Ishikawa (cell line): ENCODE measurements at regions not wholly inside any gene's neighbourhood (a gene's known extent, or its start where the extent isn't known, plus 50 kb on each side); places are given as distances from the start of the nearest gene placed in this dataset.

Source experiments
- CEBPB ChIP-seq: IDR thresholded peaks from 2 replicates; pipeline ENCODE4 v1.6.1; 2012
- CREB1 ChIP-seq: IDR thresholded peaks from 2 replicates; pipeline ENCODE4 v1.6.1; 2012; ENCODE audit warnings: low read depth
- EP300 ChIP-seq: IDR thresholded peaks from 2 replicates; pipeline ENCODE4 v1.6.1; 2012; ENCODE audit warnings: borderline replicate concordance
- FOXM1 ChIP-seq: IDR thresholded peaks from 2 replicates; pipeline ENCODE4 v1.6.1; 2012; ENCODE audit warnings: low read depth, borderline replicate concordance
- NFIC ChIP-seq: IDR thresholded peaks from 2 replicates; pipeline ENCODE4 v1.6.1; 2012
- RAD21 ChIP-seq: IDR thresholded peaks from 2 replicates; pipeline ENCODE4 v1.6.1; 2012; ENCODE audit warnings: low read depth
- REST ChIP-seq: IDR thresholded peaks from 2 replicates; pipeline ENCODE4 v1.6.1; 2012; ENCODE audit warnings: low read depth, mild to moderate bottlenecking
- TAF1 ChIP-seq: IDR thresholded peaks from 2 replicates; pipeline ENCODE4 v1.6.1; 2012; ENCODE audit warnings: low read depth, mild to moderate bottlenecking
- TEAD4 ChIP-seq: IDR thresholded peaks from 2 replicates; pipeline ENCODE4 v1.6.1; 2012
- YY1 ChIP-seq: IDR thresholded peaks from 2 replicates; pipeline ENCODE4 v1.6.1; 2012; ENCODE audit warnings: low read depth
- ZBTB7A ChIP-seq: IDR thresholded peaks from 2 replicates; pipeline ENCODE4 v1.6.1; 2012; ENCODE audit warnings: low read depth
- TF ChIP-seq, protein P1 (sequence below): IDR thresholded peaks from 2 replicates; pipeline ENCODE4 v1.6.1; 2012
- TF ChIP-seq, protein P2 (sequence below): IDR thresholded peaks from 2 replicates; pipeline ENCODE4 v1.6.1; 2012

GRCh38 chr3:193992425-193993037, 143.4 kb upstream of the HES1 start:
- TF ChIP-seq TAF1 (no peak), FOXM1 (no peak), REST (no peak), YY1 (no peak), CEBPB (no peak), RAD21 (no peak), EP300 (no peak), CREB1 (no peak), TEAD4 (no peak), NFIC (no peak), ZBTB7A (no peak)
- TF ChIP-seq, protein P1, sequence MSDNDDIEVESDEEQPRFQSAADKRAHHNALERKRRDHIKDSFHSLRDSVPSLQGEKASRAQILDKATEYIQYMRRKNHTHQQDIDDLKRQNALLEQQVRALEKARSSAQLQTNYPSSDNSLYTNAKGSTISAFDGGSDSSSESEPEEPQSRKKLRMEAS = no peak
- TF ChIP-seq, protein P2, sequence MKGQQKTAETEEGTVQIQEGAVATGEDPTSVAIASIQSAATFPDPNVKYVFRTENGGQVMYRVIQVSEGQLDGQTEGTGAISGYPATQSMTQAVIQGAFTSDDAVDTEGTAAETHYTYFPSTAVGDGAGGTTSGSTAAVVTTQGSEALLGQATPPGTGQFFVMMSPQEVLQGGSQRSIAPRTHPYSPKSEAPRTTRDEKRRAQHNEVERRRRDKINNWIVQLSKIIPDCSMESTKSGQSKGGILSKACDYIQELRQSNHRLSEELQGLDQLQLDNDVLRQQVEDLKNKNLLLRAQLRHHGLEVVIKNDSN = no peak
